Astrocyte (in vitro differentiated cells and primary cell): ENCODE measurements at regions not wholly inside any gene's neighbourhood (a gene's known extent, or its start where the extent isn't known, plus 50 kb on each side); places are given as distances from the start of the nearest gene placed in this dataset.
"Not testable (repeated sequence)": the region's sequence is repeated elsewhere in the genome, so short reads cannot be mapped to it uniquely, and the experiment has no call there.

Source experiments
- DNase-seq: peaks from one replicate; pipeline ENCODE4 v3.0.0-alpha.2; 2010; ENCODE audit warnings: low read depth
- FAIRE-seq: peaks from 2 replicates; lab custom pipeline; 2011; peaks lifted over from hg19 to GRCh38; lab: Jason Lieb, UNC
- H2AFZ ChIP-seq: 2 replicates; pipeline ENCODE4 v1.6.0; 2012; ENCODE audit warnings: low read depth, low read length, inconsistent platforms
- H3K27ac ChIP-seq: 2 replicates; pipeline ENCODE4 v1.5.1; 2011; ENCODE audit warnings: low read depth, low read length, inconsistent platforms
- H3K27me3 ChIP-seq: 2 replicates; pipeline ENCODE4 v1.6.0; 2011; ENCODE audit warnings: low read length, inconsistent platforms; ENCODE audit not compliant: insufficient read depth
- H3K36me3 ChIP-seq: 2 replicates; pipeline ENCODE4 v1.5.1; 2011; ENCODE audit warnings: low read length, inconsistent platforms; ENCODE audit not compliant: insufficient read depth
- H3K4me1 ChIP-seq: 2 replicates; pipeline ENCODE4 v1.5.1; 2011; ENCODE audit warnings: low read length, inconsistent platforms; ENCODE audit not compliant: insufficient read depth
- H3K4me2 ChIP-seq: 2 replicates; pipeline ENCODE4 v1.6.0; 2012; ENCODE audit warnings: low read length, inconsistent platforms
- H3K4me3 ChIP-seq: 2 replicates; pipeline ENCODE4 v1.5.1; 2011; ENCODE audit warnings: low read depth, mild to moderate bottlenecking, low read length, inconsistent platforms; ENCODE audit not compliant: insufficient read depth
- H3K79me2 ChIP-seq: 2 replicates; pipeline ENCODE4 v1.6.0; 2012; ENCODE audit warnings: mild to moderate bottlenecking, low read length, inconsistent platforms; ENCODE audit not compliant: insufficient read depth
- H3K9ac ChIP-seq: 2 replicates; pipeline ENCODE4 v1.6.0; 2012; ENCODE audit warnings: mild to moderate bottlenecking, low read length, inconsistent platforms
- H3K9me3 ChIP-seq: 2 replicates; pipeline ENCODE4 v1.5.1; 2012; ENCODE audit warnings: low read depth, mild to moderate bottlenecking, low read length, inconsistent platforms; ENCODE audit not compliant: insufficient read depth
- H4K20me1 ChIP-seq: 2 replicates; pipeline ENCODE4 v1.6.0; 2012; ENCODE audit warnings: low read length, inconsistent platforms; ENCODE audit not compliant: insufficient read depth
- H3K27ac Mint-ChIP-seq: one replicate; pipeline ENCODE4 v1.8.0; 2021; ENCODE audit warnings: mild to moderate bottlenecking, mixed read lengths; ENCODE audit not compliant: unreplicated experiment
- H3K27me3 Mint-ChIP-seq: one replicate; pipeline ENCODE4 v1.8.0; 2021; ENCODE audit warnings: low read depth, mixed read lengths; ENCODE audit not compliant: unreplicated experiment
- H3K36me3 Mint-ChIP-seq: one replicate; pipeline ENCODE4 v1.8.0; 2021; ENCODE audit warnings: low read depth, mixed read lengths; ENCODE audit not compliant: unreplicated experiment
- H3K4me1 Mint-ChIP-seq: one replicate; pipeline ENCODE4 v1.8.0; 2021; ENCODE audit warnings: low read depth, mixed read lengths; ENCODE audit not compliant: unreplicated experiment
- H3K4me3 Mint-ChIP-seq: one replicate; pipeline ENCODE4 v1.8.0; 2021; ENCODE audit warnings: mild to moderate bottlenecking, moderate library complexity, mixed read lengths; ENCODE audit not compliant: unreplicated experiment
- H3K9me3 Mint-ChIP-seq: one replicate; pipeline ENCODE4 v1.8.0; 2021; ENCODE audit warnings: mild to moderate bottlenecking, mixed read lengths; ENCODE audit not compliant: unreplicated experiment
- EZH2 ChIP-seq: IDR thresholded peaks from 2 replicates; pipeline ENCODE4 v1.6.1; 2012; ENCODE audit warnings: mild to moderate bottlenecking, low read length, inconsistent platforms; ENCODE audit not compliant: insufficient read depth
- TF ChIP-seq, protein P1 (sequence below): IDR thresholded peaks from 2 replicates; pipeline ENCODE4 v1.5.1; 2011; ENCODE audit warnings: low read depth, mild to moderate bottlenecking, inconsistent platforms, low read length, moderate library complexity; ENCODE audit not compliant: insufficient read depth

GRCh38 chr3:151675858-151676615 is 57.7 kb upstream of the AADACL2 start:
- Mint-ChIP-seq H3K4me3 (no peak overlapping the region), H3K27ac (peak overlapping the region; percentile 8), H3K36me3 (no peaks in the 10 kb centered on the region), H3K27me3 (no peaks in the 10 kb centered on the region), H3K9me3 (peaks cover 2% of the 10 kb centered on the region), H3K4me1 (peaks cover 4% of the 10 kb centered on the region)
- H3K27me3 ChIP-seq, result no peaks in the 10 kb centered on the region
- no peak overlapping the region for H3K27ac ChIP-seq
- no peak overlapping the region for H3K4me3 ChIP-seq
- H3K4me1 ChIP-seq, result no peaks in the 10 kb centered on the region
- DNase-seq (no peak), FAIRE-seq (no peak)
- H2AFZ ChIP-seq, result no peak overlapping the region
- TF ChIP-seq, protein P1, sequence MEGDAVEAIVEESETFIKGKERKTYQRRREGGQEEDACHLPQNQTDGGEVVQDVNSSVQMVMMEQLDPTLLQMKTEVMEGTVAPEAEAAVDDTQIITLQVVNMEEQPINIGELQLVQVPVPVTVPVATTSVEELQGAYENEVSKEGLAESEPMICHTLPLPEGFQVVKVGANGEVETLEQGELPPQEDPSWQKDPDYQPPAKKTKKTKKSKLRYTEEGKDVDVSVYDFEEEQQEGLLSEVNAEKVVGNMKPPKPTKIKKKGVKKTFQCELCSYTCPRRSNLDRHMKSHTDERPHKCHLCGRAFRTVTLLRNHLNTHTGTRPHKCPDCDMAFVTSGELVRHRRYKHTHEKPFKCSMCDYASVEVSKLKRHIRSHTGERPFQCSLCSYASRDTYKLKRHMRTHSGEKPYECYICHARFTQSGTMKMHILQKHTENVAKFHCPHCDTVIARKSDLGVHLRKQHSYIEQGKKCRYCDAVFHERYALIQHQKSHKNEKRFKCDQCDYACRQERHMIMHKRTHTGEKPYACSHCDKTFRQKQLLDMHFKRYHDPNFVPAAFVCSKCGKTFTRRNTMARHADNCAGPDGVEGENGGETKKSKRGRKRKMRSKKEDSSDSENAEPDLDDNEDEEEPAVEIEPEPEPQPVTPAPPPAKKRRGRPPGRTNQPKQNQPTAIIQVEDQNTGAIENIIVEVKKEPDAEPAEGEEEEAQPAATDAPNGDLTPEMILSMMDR, result no peak
- TF ChIP-seq EZH2, result no peak
- no peak overlapping the region for H3K4me2 ChIP-seq
- no peaks in the 10 kb centered on the region for H4K20me1 ChIP-seq
- H3K36me3 ChIP-seq, result no peaks in the 10 kb centered on the region
- H3K9me3 ChIP-seq, result peaks cover 4% of the 10 kb centered on the region
- no peak overlapping the region for H3K9ac ChIP-seq
- H3K79me2 ChIP-seq, result no peaks in the 10 kb centered on the region

- Mint-ChIP-seq H3K36me3 (no peaks in the 10 kb centered on the region), H3K27ac (no peak overlapping the region), H3K9me3 (peaks cover 8% of the 10 kb centered on the region), H3K4me1 (peaks cover 4% of the 10 kb centered on the region), H3K27me3 (peaks cover 5% of the 10 kb centered on the region), H3K4me3 (no peak overlapping the region)
- no peaks in the 10 kb centered on the region for H3K4me1 ChIP-seq
- DNase-seq (peak; percentile 34), FAIRE-seq (no peak)
- H3K9ac ChIP-seq, result no peak overlapping the region
- H3K4me2 ChIP-seq, result no peak overlapping the region
- H3K27me3 ChIP-seq, result no peaks in the 10 kb centered on the region
- no peak overlapping the region for H3K4me3 ChIP-seq
- H3K79me2 ChIP-seq, result no peaks in the 10 kb centered on the region
- H3K36me3 ChIP-seq, result no peaks in the 10 kb centered on the region
- no peak for TF ChIP-seq EZH2
- TF ChIP-seq, protein P1, result no peak
- H4K20me1 ChIP-seq, result no peaks in the 10 kb centered on the region
- no peak overlapping the region for H3K27ac ChIP-seq
- peaks cover 1% of the 10 kb centered on the region for H3K9me3 ChIP-seq
- H2AFZ ChIP-seq, result no peak overlapping the region
These were observed 59.8 kb upstream of the AADACL2 start for GRCh38 chr3:151673974-151674373.

DNA sequence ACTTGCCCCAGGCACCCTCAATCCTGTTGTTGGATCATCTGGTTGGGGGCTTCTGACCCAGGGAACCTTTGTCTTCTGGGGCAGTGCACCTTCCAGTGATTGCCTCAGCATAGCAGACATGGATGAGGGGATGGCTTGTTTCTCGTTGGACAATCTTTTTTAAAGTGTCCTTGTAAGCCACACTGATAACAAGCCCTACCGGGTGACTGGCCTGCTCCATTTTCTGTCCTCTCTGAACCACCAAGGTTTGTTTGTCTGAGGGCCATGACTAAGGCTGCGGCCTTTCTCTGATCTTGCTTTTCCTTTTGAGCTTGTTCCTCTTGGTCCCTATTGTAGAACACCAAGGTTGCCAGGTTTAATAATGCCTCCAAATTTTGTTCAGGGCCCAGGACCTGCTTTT is 66.0 kb upstream of the AADACL2 start:
- H3K4me3 ChIP-seq, H3K4me2 ChIP-seq, H3K4me1 ChIP-seq, FAIRE-seq, H3K36me3 Mint-ChIP-seq, H3K9me3 Mint-ChIP-seq, H2AFZ ChIP-seq, H3K4me1 Mint-ChIP-seq, H3K79me2 ChIP-seq, H3K27me3 ChIP-seq, H3K27ac ChIP-seq, H3K9me3 ChIP-seq, DNase-seq, H3K4me3 Mint-ChIP-seq, H3K27ac Mint-ChIP-seq, H4K20me1 ChIP-seq, H3K9ac ChIP-seq, H3K36me3 ChIP-seq, H3K27me3 Mint-ChIP-seq: not testable (repeated sequence)
